ENCODE measurements at regions not wholly inside any gene's neighbourhood (a gene's known extent, or its start where the extent isn't known, plus 50 kb on each side); places are given as distances from the start of the nearest gene placed in this dataset.

DNA sequence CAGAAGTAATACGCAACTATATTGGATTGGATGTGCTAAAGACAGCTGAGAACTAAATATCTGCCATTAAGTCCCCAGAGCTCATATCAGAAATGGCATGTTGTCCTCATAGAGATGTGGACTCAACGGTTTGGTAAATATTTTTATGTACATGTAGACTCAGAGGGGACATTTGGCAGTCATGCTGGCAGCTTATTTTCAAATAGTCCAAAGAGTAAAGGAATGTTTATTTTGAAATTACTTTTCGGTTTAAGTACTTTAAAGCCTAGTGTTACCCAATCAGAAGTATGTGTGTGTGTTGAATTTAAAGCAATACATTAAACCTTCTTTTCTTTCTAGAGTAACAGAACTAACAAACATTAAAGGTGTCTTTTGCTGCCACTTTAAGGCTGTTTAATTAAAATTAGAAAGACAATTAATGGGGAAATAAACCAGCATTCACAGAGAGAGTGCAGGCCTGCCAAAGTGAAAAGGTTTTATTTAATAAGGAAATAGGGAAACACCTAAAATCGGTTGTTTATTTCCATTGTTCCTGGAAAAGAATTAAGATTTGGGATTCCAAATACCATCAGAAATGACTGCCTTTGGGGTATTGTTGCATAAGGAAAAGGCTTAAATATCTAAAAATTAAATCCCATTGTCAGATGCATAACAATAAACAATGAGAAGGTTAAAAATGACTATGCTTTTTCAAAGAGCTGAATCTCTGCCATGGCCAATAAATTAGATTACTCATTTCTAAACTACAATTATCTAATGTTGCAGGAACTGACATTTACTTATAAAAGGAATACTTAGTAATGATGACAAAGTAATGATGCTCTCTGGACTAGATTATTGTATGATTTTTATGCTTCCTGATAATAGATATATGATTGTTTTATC lies 113.4 kb upstream of the AHR start:
- DNase-seq, result no peak

DNA sequence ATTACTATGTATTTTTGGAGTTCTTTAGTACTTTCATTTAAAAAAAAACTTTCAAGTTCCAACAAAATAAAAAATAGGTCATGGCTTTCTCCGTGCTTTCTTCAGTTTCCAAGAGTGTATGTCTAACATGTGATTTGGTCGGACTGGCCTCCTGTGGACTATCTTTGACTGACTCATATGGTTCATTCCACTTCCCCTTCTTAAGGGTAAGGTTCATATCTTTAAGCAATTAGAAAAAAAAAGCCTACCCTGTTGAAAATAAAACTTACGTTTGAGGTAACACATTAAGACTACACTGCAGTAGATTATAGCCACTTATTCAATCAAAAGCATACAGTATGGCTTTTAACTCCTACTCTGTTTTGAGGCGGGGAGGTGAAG lies 112.8 kb upstream of the AHR start:
- no peak for DNase-seq

DNA sequence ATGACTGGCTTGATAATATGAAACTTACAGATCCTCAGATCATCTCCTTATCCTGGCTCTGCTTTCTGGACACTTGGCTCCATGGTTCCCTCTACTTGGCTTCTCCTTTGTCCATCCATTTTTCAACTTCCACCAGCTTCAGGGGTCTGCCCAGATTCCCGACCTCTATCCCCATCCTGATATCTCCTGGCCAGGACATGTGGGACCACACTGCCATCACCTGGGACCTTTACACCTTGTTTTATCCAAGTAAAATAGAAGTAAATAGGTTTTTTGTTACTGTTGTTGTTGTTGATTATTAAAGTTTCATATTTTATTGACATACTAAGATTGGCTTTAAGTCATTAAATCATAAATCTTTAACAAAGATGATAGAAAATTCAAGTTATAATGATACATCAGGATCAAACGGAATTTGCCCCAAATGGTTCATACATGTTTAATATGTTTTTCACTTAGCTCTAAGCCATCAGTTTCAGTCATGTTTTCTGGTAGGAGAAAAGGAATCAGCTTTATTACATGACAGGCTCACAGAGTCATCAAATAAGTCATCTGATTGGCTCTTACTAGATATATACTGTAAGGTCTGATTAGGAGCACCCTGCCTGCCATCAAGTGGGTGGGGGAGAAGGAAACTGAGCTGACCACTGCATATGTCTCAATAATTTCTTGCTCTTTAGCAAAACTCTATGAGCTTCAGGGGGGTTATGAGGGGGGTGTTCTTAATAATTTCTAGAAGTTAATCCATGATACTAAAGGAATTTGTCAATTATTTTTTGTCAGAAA lies 111.5 kb upstream of the AHR start:
- DNase-seq, result no peak

DNA sequence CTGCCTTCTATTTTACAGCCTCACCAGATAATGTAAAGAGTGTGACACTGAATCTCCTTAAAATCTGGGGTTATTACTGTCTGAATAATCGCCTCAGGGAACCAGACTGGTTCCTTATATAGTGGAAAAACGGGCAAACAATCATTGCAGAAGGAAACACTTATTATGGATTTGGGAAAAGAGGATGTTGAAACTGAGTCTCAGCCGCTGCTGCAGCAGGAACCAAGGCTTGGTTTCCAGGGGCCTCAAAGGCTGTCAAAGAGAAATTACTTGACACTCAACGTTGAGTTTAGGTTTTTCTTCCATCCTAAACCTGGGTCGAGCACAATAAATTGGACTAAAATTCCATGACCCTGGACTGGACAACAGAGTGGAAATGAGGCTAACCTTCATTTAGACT lies 103.8 kb upstream of the AHR start:
- no peak for DNase-seq

DNA sequence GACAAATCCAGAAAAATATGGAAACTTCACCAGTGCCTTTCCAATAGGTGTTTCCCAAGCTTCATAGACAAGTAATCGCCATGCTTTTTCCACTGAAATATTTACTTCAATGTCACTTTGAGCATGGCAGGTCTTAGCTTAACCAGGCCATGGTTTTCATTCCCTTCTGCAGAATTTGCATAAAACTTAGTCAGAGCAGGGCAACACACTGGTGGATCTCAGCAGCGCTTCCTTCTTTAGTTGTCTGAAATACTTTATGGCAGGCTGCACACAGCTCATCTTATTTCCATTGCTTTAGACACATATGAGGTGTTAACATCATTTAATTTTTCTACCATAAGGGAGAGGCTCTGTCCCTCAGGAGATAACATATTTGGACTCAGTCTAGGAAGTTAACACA lies 102.9 kb upstream of the AHR start:
- no peak for DNase-seq

DNA sequence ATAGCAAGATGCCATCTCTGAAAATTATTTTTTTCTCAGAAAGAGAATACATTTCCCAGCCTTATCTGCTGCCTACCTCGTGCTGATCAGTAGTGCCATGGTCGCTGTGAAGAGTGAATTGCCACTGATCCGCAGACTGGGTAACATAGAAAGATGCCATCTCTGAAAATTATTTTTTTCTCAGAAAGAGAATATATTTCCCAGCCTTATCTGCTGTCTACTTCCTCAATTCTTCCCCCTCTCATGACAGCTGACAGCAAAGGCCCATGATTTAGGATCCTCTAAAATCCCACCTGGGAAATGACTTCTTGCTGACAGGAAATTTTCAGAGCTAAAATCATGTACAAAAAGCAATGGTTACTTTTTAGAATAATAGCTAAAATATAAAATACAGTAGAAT lies 92.5 kb upstream of the AHR start:
- DNase-seq, result no peak

DNA sequence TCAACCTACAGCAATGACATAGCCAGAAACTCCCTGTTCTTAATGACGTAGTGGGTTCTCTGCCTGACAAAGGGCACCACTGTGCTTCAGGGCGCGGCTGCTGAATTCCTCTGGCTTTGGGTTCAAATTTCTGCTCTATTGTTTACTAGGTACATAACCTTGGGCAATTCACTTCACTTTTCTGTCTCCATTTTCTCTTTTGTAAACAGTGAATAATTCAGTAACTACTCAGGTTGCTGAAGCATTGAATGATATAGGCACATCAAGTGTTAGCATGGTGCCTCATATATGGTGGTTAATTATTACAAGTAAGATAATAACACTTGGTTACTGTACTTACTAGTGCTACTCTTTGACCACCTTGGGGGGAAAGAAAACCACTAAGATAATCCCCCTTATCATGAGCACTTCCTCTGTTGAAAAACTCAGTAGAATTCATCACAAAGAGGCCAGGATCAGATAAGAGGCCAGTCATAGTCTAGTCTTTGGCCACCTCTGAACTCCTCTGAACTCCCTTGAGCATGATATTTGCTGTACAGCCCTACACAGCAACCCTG lies 92.0 kb upstream of the AHR start:
- DNase-seq, result no peak

DNA sequence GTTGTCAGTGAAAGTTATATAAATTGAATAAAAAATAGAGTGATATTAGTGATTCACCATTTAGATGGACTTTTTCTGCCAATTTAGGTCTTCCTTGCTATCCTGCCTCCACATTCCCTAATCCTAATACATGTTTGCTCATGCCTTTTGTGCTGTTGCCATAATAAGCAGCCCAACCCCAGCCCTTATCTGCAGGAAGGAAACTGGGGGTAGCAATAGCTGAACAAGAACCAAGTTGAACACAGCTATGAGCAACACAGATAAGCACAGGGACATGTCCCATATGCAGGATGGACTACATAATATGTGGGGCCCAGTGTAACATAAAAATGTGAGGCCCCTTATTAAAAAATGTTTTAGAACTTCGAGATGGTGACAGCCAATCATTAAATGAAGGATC lies 91.2 kb upstream of the AHR start:
- no peak for DNase-seq

DNA sequence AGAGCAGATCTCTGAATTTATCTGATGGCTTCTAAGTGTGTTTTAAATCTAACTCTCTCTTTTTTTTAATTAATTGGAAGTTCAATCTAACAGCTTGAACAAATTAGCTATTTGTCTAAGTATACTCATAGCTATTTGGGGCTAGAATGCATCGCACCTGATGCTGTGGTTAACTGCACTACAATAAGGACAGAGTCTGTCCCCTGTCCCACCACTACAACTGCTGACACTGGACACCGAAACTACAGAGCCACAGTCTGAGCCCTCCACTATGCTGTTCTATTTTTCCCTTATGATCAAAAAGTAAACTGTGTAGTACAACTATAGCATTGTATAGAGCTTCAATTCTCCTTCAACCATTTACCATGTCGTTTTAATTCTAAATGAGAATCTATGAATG lies 89.4 kb upstream of the AHR start:
- DNase-seq, result no peak

DNA sequence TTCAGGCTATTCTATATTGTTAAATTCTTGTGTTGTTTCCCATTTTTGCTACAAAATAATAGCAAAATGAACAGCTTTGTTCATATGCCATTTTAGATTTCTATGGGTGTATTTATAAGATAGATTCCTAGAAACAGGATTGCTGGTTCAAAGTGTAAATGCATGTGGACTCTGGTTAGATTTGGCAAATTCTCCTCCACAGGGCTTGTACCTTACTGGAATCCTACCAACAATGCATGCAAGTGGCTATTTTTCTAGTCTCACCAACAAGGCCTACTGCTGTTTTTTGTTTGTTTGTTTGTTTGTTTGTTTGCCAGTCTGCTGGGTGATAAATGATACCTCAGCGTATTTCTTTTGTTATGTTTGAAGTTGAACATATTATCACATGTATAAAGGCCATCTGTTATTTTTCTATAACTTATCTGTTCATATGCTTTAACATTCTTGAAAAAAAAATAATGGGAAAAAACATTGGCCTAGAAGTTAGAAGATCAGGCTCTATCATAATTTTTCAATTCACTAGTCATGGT lies 87.1 kb upstream of the AHR start:
- DNase-seq, result no peak

DNA sequence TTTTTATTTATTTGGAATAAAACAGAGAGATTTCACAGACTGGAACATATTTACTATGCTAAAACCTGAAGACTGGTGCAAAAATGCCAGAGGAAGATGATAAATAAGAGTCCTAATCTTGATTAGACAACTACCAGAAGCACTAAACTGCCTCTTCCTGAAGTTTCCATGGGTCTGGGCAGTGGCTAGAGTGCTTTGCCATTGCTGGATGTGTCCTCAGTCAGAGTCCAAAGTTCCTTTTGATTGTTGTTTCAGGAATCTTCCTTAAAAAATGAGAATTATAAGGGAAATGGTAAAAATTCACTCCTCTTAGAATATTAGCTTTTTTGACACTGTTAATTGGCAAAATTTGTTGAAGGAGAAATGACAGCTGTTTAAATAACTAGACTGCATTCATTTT lies 86.3 kb upstream of the AHR start:
- no peak for DNase-seq

DNA sequence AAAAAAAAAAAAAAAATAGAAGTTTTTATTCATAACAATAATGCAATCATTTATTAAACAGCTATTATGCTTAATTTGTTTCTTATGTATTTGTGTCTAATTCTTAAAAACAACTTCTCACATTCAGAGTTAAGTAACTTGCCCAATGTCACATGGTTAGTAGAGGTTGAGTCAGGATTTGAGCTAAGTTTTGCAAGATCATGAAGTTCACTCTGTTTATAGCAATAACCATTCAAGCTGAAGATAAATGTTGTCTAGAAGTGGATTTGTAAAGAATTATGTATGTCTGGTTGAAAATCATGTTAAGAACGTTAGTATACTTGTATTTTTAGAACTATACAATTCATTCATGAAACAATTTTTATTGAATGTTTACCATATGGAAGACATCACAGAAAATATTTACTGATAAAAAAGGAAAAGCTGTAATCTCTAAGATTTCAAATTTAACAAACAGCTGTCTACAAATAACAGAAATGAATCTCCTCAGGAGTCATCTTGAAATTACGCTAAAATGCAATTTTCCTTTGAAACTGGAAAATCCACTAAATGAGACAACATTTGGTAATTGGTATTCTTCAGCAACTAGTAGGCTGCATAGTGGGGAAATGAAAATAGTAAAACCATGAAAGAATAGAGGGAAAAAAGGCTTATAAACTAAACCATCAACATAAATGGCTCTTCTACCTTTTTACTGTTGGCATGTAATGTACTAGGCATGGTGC lies 70.5 kb upstream of the AHR start:
- no peak for DNase-seq

DNA sequence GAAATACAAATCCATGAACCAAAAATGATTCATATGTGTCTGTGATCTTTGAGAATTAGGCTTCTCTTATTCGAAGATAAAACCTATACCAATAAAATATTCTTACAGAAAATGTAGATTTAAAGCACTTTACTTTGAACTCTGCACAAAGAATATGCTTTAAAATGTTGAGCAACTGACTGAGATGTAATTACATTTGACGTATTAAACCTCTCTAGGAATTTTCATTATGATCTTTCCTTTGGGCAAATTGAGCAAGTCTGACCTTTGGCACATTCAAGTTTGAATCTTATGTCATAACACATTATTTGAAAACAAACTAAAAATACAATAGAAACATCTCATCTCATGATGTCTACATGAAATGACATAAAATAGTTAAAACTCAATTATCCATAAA lies 69.2 kb upstream of the AHR start:
- DNase-seq, result no peak

DNA sequence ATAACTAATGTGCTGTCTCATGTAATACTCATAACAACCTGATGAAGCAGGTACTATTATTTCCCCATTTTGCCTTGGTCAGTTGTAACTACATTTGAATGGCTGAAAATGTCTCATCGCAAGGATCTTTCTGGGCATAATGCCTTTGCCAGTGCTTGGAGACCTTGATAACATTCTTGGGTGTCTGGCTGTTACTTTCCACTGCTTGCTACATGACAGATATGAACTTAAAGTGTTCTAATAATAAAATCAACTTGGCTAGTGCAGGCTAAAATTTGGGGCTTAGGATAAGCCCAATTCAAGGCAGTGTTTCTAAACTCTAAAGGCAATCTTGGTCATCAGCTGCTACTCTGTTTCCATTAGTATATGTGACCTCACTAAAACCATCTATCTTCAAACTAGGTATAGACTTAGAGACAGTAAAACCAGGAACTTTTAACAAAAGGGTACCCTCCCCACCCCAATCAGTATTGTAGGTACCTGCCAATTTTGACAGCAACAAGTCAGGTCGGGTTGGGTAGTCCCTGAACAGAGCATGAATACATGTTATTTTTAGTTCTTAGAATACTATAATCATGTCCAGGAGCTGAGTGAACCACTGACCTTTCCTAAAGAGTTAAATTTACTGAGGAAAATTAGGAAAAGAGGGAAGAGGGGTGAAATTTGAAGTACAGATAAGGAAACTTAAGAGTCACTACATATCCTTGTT lies 68.2 kb upstream of the AHR start:
- no peak for DNase-seq

DNA sequence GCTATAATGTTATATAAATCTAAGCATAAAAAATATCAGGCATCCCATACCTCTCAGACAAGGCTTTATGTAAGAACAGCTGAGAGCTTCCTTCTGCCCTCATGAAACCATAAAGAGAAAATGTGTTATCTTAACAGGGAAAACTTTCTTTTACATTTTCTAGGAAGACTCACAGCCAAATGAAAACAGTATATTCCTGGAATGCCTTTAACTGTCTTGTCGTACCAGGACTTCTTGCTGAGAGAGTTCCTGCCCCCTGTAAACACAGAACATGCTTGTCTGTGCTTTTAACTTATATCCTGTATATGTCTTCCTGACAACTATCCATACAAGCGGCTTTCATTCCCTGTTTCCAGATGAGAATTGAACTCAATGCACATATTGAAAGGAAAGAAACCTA lies 64.8 kb upstream of the AHR start:
- no peak for DNase-seq

DNA sequence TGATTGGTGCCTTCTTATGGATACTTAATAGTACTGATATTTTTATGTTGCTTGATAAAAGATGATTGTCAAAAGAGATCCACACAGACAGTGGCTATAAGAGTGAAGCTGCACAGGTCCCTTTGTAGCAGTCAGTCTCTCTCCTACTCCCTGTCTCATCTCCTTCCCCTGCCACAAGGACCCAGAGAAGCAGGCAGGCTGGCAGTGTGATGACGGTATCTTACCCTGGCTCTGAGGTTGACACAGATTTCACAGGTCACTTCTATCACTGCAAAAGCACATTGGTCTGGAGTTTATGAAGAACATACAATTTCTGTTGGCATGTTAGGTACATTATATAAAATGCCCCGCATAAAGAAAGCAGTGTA lies 64.4 kb upstream of the AHR start:
- DNase-seq, result no peak

DNA sequence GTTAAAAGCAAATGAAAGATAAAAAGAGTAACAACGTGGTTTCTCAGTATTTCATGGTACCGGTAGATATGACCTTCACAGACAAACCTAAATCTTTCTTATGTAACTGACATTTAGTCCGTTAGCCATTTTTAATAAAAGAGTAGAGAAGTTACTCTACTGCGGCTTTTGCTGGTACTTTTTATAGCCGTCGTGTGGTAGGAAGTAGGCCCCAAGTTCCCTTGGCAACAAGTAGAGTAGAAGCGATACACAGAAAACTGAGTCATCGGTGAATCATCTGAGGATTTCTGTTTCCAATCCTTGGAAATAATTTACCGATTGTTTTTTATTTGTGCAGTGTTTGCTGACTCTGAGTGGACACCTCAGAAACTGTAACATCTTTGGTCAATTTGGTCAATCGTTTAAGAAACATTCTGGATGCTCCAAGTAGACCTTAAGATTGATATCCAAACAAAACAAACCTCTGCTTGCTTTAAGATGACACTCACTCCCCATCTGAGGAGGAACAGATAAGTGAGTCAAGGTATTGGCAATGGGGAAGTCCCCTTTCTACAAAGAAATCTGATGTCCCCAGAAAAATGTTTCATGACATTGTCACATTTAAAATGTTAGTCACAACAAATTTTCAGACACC lies 63.9 kb upstream of the AHR start:
- no peak for DNase-seq

DNA sequence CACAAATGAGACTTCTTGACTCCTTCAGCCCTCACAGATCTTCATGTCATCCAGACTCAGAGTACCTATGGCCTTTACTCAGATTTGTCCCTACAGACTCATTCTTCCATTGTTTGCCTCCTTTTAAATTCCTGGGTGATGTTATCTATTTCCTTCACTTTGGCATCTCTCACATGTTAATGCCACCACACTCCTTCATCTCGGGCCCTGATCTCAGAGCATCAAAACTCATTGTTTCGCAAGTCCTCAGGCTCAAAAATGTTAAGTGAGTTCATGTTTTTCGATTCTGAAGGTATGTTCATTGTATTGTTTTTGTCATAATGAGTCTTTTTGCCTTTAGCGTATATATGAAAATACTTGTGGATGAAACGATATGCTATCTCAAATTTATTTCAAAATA lies 62.3 kb upstream of the AHR start:
- no peak for DNase-seq

DNA sequence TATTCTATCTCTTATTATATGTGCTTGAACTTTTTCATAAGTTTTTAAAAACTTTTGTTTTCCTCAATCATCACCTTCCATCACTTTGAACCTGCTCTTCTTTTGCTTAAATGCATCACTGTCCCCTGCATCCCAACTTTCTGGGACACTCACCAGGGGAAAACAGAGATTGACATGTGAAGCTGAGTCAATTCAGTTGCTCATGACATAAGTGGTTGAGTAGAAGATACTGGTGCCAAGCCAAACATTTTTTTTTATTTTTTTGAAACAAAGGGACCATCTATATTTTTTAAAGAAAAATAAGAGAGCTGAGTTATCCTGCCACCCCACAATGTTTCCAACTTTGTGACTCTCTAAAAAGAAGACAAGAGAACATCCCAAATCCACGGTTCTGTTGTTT lies 61.8 kb upstream of the AHR start:
- DNase-seq, result no peak

DNA sequence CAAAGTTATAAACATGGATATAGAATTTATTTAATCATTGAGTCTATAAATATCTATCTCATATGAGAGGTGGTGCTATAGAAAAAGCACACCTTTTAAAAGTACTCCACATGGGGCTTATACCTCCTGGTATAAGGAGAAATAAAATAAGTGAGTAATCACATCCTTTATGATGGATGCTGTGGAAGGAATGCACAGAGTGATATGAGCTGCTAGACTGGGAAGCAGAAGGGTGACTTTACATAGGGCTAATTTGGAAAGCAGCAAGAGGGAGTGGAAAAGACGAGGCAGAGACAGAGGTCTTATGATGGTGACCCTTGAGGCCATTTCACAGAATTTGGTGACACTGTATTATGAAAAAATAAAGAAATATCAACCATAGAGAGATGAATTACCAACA lies 59.4 kb upstream of the AHR start:
- no peak for DNase-seq

DNA sequence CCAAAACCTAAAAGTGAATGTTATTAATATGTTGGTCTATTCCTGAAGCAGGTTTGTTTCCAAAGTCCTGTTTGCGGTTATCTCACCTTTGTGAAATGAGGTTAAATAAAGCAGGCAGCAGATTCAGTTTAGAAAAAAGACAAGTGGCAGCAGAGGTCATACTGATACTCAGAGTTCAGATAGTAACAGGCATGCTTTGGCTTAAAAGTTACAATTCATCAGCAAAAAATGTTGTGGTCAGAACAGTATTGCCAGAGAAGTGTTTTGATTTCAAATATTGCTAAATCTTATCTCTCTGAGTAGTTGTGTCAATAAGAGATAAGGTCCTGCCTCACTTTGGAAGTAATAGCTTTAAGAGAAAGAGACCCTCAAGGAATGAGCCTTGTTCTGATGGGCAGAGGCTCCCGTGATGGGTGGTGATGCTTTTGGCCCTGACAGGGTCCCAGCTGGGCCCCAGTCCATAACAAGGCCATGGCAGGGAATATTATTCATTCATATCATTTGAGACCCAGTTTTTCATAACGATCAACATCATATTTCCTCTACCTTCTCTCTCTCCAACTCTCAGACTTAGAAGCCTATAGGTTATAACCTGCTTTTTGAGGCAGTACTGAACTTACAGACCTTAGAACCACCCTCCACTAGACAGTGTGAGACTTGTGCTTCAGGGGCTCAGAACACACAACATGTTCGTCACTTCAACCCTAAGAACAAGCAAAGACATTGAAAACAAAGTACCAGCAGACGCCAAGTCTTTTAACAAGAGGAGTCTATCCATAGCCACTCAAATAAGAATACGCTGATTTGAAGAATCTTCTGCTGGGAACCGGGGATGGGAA lies 58.5 kb upstream of the AHR start:
- DNase-seq, result no peak
